VCaP (cell line): ENCODE measurements at regions not wholly inside any gene's neighbourhood (a gene's known extent, or its start where the extent isn't known, plus 50 kb on each side); places are given as distances from the start of the nearest gene placed in this dataset.

Experiments
- H3K27ac ChIP-seq: fragments of 450-650 bp; 2 replicates; pipeline ENCODE4 v1.5.1; 2017
- TF ChIP-seq, protein P1 (sequence below): fragments of 450-650 bp; conservative IDR thresholded peaks from 2 replicates; pipeline ENCODE4 v1.5.1; 2017; ENCODE audit warnings: mild to moderate bottlenecking, moderate library complexity

GRCh38 chr4:141899541-141899940 is 263.2 kb downstream of the IL15 start:
- H3K27ac ChIP-seq = no peak overlapping the region
- TF ChIP-seq, protein P1, sequence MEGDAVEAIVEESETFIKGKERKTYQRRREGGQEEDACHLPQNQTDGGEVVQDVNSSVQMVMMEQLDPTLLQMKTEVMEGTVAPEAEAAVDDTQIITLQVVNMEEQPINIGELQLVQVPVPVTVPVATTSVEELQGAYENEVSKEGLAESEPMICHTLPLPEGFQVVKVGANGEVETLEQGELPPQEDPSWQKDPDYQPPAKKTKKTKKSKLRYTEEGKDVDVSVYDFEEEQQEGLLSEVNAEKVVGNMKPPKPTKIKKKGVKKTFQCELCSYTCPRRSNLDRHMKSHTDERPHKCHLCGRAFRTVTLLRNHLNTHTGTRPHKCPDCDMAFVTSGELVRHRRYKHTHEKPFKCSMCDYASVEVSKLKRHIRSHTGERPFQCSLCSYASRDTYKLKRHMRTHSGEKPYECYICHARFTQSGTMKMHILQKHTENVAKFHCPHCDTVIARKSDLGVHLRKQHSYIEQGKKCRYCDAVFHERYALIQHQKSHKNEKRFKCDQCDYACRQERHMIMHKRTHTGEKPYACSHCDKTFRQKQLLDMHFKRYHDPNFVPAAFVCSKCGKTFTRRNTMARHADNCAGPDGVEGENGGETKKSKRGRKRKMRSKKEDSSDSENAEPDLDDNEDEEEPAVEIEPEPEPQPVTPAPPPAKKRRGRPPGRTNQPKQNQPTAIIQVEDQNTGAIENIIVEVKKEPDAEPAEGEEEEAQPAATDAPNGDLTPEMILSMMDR = no peak

DNA sequence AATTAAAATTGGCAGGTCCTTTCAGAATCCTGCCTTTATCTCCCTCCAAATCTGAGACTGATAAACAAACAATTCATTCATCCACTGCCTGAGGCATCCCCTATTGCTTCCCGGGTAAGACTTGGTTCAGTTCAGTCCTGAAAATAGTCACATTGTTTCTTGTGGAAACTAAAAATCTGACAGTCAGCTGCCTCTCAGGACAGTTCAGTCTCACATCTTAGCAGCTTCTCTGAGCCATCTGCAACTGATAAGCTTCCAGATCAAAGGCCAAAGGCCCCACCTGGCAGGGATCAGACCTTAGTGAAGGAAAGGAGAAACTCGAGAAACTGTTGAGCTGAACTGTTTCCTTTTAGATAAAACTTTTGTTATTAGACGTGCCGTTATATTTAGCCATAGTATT is 264.5 kb downstream of the IL15 start:
- TF ChIP-seq, protein P1 = no peak

GRCh38 chr4:141905751-141906150 is 269.4 kb downstream of the IL15 start:
- TF ChIP-seq, protein P1 = no peak
- H3K27ac ChIP-seq = no peak overlapping the region

More for the DNA sequence above, 264.5 kb downstream of the IL15 start:
- no peak overlapping the region for H3K27ac ChIP-seq

DNA sequence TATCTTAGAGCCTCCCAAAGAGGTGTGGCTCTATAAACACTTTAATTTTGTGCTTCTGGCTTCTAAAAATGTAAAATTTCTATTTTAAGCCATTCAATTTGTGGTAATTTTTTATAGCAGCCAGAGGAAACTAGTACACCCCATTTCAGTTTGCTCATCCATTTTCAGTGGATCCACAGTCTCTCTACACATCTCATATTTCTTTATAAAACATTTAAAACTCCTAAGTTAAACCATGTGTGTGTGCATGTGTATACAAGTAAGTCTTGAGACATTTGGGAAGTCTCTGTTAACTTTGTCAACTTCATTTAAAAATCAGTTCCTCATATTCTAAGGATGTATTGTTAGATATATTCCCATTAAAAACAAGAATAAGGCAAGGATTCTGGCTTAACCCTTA is 273.2 kb downstream of the IL15 start:
- TF ChIP-seq, protein P1 = no peak
- H3K27ac ChIP-seq = no peak overlapping the region

- TF ChIP-seq, protein P1 = no peak
Measured at GRCh38 chr4:141912831-141913230, 276.4 kb downstream of the IL15 start.

GRCh38 chr4:141913928-141914327 is 277.5 kb downstream of the IL15 start:
- TF ChIP-seq, protein P1 = no peak
- H3K27ac ChIP-seq = no peak overlapping the region

More at GRCh38 chr4:141912831-141913230, 276.4 kb downstream of the IL15 start:
- no peak overlapping the region for H3K27ac ChIP-seq

DNA sequence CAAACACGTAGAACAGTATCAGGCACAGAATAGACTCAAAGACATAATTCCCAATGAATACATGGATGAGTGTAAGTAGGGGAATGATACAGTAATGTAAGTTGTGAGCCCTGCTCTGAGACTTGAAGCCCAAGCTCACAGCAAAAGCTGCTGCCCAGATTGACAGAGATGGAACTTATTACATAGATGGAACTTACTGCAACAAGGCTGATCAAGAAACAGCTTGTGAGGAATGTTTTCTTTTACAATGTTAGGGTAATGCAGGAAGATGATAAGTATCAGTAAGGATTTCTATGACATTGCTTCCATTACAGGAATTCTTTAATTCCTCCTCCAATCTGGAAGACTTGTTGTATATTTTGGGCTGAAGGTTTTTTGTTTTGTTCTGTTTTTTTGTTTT is 278.4 kb downstream of the IL15 start:
- H3K27ac ChIP-seq = no peak overlapping the region
- TF ChIP-seq, protein P1 = no peak
